ENCODE measurements at regions not wholly inside any gene's neighbourhood (a gene's known extent, or its start where the extent isn't known, plus 50 kb on each side); places are given as distances from the start of the nearest gene placed in this dataset.
A peak's percentile ranks its signal among the peaks of the same experiment; 100 is the strongest.

DNA sequence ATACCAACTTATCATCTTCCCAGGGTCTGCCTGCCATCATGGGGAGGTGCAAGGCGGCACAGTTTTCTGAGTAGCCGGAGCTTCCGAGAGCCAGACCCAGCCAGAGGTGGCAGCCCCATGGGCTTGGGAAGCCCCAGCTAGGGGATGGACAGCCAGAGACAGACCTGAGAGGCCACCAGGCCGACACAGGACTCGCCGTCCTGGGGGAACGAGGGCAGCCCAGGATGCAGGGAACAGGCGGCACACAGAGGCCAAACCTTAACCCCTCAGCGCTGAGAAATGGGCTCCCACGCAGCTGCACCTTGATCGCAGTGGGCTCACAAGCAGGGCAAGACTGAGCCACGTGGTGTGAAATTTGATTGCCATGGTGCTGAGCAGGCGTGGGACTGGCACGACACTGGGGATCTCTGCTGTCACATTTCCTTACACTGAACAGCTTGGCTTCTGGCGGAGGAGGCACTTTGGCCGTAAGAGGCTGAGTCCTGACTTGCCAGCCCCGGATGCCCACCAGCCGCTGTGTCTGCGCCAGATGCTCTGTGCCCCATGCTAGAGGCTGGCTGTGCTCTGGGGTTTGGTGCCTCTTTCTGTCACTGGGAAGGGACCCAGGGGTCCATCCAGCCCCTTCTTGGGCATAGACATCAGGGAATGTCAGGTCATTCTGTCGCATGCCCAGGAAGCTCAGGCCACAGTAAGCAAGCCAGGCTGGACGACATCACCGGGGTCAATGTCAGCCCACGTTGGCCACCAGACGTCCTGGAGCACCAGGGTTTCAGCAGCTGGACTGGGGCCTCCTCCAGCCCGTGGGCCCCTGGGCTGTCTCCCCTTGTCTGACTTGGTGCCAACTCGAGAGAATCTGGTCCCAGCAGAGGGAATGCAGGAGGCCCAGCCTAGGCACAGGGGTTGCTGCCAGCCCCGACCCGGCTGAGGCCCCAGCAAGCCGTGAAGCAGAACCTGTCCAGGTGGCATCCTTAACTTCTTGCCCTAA lies 312.1 kb upstream of the MYT1L start:
- DNase-seq (ENCODE audit: extremely low read depth, low read depth) = no peak

GRCh38 chr2:2641541-2642410 lies 310.7 kb upstream of the MYT1L start:
- DNase-seq (ENCODE audit: extremely low read depth, low read depth) = no peak

GRCh38 chr2:2640818-2641217 lies 309.7 kb upstream of the MYT1L start:
- no peak for DNase-seq (ENCODE audit: extremely low read depth, low read depth)

DNA sequence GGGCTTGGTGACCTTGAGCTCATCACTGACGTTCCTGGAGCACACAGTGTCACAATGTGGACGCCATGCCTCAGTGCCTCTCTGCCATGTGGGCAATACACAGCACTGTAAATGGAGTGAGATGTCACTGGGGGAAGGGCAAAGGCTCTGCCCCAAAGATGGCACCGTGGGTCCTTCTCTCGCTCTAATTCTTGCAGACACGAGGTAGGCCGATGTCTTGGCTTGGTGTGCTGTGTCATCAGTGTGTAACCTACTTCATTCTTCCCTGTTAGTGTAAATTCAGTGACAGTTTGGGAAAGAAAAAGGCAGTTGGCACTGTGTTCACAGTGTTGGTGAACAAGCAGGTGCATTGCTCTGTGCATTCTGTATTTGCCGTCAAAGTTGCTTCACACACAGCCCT lies 309.3 kb upstream of the MYT1L start:
- no peak for DNase-seq (ENCODE audit: extremely low read depth, low read depth)

GRCh38 chr2:2639251-2640139 lies 308.4 kb upstream of the MYT1L start:
- no peak for DNase-seq (ENCODE audit: extremely low read depth, low read depth)

DNA sequence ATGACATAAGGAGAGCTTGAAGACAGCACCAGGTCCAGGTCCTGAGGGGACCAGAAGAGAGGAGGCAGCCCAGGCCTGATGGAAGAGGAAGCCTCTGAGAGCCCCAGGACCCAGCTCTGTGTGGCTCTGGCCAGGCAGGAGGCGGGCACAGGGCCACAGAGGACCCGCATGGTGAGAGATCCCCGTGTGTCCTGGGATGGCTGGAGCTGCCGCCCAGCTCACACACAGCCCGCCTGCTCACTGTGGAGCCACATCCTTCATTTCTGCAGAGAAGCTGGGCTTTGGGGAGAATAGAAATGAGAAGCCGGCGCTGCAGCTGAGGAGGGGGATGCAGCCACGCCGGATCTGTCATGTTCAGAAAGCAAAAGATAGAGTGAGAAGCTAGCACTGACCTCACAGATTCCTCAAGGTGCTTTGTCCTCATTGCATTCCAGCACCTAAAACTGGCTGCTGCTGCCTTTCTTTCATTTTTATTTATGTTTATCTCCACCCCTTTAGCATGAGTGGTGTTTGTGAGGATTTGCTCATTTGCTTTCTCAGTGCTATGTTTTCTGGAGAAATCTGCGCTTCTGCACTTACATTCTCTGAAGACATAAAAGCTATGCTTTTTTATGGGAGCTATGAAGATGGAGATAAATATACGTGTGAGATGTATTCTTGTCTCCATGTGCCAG lies 307.6 kb upstream of the MYT1L start:
- DNase-seq (ENCODE audit: extremely low read depth, low read depth) = no peak

- DNase-seq (ENCODE audit: extremely low read depth, low read depth) = no peak
Measured at GRCh38 chr2:2636813-2637212, 305.7 kb upstream of the MYT1L start.

- no peak for DNase-seq (ENCODE audit: extremely low read depth, low read depth)
Measured at GRCh38 chr2:2635025-2635528, 304.0 kb upstream of the MYT1L start.

GRCh38 chr2:2633017-2633416 lies 301.9 kb upstream of the MYT1L start:
- no peak for DNase-seq (ENCODE audit: extremely low read depth, low read depth)

DNA sequence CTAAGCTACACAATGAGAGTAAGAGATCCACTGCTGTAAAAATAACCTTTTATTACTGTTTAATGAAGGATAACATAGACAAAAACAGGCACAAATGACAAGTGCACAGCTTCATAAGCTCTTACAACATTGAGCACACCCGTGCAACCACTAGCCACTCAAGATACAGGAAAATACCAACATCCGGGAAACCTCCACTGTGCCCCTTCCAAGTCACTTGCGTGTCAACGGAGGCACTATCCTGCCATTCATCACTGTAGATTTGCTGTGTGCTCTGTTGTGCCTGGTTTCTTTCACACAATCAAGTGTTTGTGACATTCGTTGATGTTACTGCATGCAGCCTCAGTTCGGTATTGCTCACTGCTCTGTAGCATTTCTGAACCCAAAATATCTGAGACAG lies 292.9 kb upstream of the MYT1L start:
- no peak for DNase-seq (ENCODE audit: extremely low read depth, low read depth)

GRCh38 chr2:2621855-2622254 lies 290.8 kb upstream of the MYT1L start:
- no peak for DNase-seq (ENCODE audit: extremely low read depth, low read depth)

- DNase-seq (ENCODE audit: extremely low read depth, low read depth) = no peak
Measured at GRCh38 chr2:2620604-2621003, 289.5 kb upstream of the MYT1L start.

DNA sequence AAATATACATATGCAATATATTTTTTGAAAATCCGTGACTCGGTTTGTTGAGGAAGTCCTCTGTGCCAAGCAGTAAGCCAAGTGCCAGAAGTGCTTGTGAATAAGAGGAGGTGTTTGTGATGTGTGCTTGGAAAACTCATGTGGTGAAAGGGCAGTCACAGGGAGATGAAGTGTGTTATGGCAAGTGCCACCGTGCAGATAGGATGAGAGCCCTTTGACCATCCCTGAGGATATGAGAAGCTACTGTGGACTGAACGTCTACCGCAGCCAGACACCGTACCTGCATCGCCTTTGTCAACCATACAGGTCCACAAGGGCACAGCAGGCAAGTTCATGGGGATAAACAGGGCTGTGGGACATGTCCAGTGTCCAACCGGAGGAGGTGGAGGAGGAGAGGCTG lies 288.9 kb upstream of the MYT1L start:
- no peak for DNase-seq (ENCODE audit: extremely low read depth, low read depth)

DNA sequence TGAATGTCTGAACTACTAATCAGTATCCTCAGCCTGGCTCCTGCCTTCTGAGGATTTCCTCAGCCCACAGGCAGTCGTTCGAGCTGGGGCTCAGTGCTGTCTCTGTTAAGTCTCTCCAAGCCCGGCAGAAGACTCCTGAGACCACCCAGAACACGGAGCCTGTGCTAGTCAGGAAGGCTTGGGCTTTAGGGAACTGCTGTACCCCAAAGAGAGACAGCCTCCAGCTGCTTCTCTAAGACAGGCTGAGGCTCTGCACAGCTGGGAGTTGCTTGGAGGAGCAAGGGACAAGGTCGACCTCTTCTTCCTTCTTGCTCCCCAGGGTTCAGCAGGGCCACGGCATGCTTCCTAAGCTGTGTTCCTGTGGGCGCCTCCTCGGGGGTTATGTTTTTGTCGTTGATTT lies 283.4 kb upstream of the MYT1L start:
- DNase-seq (ENCODE audit: extremely low read depth, low read depth) = no peak

DNA sequence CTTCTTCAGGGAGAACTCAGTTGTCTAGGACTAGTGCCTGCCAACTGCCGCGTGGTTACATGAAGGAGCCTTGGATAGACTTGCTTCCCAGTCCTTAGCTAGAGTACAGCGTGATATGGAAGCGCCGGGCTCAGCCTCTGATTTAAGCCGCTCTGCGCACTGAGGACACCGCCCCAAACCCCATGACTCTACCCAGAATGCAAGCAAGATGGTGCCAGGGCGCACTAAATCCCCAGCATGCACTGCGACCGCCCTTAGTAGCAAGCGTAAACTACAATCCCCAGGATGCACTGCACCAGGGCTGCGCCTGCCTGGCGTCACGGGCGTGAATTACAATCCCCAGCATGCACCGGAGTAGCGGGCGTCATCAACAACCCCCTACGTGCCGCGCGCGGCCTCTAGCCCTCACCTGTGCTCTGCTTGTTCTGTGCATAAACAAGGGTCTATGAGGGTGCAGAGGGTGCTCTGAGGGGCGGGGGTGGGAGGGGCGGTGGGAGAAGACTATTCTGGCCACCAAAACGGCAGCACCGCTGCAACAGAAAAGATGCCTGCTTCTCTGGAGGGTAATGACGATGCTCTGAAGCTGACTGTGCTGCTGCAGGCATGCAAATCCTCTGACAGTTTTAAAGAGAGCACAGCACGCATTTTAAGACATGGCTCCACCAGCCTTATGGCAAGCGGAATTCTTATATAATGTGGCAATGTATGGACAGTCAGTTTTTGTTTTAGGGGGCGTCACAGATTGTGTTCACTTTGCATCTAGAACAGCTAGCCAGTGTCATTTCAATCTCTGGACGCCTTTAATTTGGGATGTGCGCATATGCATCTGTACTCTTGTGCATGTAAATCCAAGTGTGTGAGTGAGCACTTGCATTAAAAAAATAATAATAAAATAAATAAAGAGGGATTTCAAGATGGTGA lies 282.5 kb upstream of the MYT1L start:
- DNase-seq (ENCODE audit: extremely low read depth, low read depth) = peak; percentile 85

DNA sequence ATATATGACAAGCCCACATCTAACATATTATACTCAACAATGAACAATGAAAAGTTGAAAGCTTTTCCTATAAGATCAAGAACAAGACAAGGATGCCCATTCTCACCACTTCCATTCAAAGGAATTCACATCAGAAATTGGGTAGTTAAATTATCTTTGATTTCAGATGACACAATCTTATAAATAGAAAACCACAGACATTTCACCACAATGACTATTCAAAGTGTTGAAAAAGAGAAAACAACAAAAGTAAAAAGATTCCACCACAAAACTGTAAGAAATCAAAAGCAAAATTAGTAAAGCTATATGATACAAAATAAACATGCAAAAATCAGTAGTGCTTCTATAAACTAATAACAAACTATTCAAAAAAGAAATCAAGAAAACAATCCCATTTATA lies 279.7 kb upstream of the MYT1L start:
- DNase-seq (ENCODE audit: extremely low read depth, low read depth) = no peak

DNA sequence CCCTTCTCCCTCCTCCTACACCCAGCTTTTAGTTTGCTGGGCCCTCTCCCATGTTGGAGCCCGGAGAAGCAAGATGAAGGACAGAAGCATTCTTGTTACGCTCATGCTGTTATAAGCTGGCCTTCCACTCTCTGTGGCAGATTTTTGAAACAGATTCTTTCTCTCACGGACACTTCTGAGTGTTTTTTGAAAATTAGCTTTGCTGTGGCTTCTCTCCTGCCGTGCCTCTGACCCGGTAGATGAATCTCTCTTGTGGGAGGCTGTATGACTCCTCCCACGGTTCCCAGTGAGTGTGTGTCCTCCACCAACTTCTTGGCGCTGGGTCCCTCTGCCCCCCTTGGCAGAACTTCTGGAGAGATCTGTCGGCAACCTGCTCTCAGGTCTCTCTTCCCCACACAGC lies 269.3 kb upstream of the MYT1L start:
- no peak for DNase-seq (ENCODE audit: extremely low read depth, low read depth)

- no peak for DNase-seq (ENCODE audit: extremely low read depth, low read depth)
Measured at GRCh38 chr2:2599441-2599840, 268.4 kb upstream of the MYT1L start.

- no peak for DNase-seq (ENCODE audit: extremely low read depth, low read depth)
Measured at GRCh38 chr2:2597712-2598111, 266.6 kb upstream of the MYT1L start.
